HG03025 (cell line): ENCODE measurements at regions not wholly inside any gene's neighbourhood (a gene's known extent, or its start where the extent isn't known, plus 50 kb on each side); places are given as distances from the start of the nearest gene placed in this dataset.
"Not testable (repeated sequence)": the region's sequence is repeated elsewhere in the genome, so short reads cannot be mapped to it uniquely, and the experiment has no call there.

Experiments used
- ATAC-seq: cut with Tn5 transposase; IDR thresholded peaks from one replicate; pipeline ENCODE4 v1.9.1; 2021; ENCODE audit warnings: mild to moderate bottlenecking, moderate library complexity; ENCODE audit not compliant: unreplicated experiment, low FRiP score

DNA sequence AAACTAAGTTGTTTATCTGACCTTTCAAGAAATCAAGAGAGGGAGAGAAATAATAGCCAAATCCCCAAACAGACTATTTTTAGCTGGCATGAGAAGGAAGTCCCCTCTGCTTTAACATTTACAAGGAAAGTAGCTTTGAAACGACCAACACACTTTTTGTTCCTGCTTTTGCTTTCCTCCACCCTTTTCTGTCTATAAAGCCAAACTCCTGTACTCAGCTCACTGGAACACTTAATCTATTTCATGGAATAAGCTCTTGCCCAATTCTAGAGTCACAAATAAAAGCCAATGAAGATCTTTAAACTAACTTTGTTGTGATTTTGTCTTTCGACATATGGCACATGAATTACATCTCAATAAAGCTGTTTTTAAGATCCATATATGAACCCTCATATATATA is 86.8 kb upstream of the CCDC71L start:
- ATAC-seq = no peak

GRCh38 chr7:106749165-106749564 is 88.2 kb upstream of the CCDC71L start:
- ATAC-seq = no peak

GRCh38 chr7:106750773-106751172 is 89.8 kb upstream of the CCDC71L start:
- ATAC-seq = no peak

- no peak for ATAC-seq
These were observed 91.4 kb upstream of the CCDC71L start for GRCh38 chr7:106752367-106752766.

DNA sequence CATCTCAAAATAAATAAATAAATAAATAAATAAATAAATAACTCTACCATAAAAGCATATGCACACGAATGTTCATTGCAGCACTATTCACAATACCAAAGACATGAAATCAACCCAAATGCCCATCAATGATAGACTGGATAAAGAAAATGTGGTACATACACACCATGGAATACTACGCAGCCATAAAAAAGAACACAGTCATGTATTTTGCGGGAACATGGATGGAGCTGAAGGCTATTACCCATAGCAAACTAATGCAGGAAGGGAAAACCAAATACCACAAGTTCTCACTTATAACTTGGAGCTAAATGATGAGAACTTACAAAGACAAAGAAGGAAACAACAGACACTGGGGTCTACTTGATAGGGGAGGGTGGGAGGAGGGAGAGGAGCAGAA is 94.1 kb upstream of the CCDC71L start:
- not testable (repeated sequence) for ATAC-seq

DNA sequence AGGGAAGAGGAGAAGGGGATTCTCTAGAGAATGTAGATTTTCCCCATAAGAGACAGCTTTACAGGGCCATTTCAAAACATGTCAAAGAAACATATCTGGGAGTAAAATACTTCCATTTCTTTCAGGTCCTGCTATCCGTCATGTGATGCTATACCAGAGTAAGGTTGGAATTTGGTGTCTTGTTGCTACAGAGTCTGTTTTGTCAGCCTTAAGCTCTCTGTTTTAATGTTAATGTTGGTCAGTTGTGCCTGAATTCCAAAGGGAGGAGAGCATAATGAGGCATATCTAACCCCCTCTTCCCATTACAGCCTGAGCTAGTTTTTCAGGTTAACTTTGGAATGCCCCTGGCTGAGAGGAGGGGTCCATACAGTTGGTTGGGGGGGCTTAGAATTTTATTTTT is 94.7 kb upstream of the CCDC71L start:
- ATAC-seq = no peak

DNA sequence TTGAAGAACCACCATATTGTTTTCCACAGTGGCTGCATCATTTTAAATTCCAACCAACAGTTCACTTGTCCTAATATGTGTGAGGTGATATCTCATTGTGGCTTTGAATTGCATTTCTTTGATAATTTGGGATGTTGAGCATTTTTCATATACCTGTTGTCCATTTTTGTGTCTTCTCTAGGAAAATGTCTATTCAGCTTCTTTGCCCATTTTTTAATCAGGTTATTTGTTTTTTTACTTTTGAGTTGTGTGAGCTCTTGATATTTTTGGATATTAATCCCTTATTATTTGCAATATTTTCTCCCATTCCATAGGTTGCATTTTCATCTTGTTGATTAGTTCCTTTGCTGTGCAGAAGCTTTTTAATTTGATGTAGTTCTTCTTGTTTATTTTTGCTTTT is 95.1 kb upstream of the CCDC71L start:
- no peak for ATAC-seq

DNA sequence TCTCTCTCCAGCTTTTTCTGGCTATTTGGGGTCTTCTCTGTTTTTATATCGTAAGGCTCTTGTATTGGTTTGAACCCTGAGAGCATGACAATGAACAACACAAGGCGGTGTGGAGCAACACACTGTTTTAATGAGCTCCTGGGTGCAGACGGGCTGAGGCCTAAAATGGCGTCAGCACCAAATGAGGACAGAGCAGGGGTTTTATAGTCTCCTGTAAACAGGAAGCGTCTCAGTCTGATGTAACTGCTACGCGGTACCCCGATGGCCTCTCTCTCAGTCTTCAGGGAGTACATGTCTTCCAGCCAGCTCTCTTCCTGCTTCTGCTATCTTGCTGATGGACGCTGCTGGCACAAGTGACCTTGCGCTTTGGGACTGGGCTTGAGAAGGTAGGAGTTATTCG is 95.9 kb upstream of the CCDC71L start:
- ATAC-seq = no peak

DNA sequence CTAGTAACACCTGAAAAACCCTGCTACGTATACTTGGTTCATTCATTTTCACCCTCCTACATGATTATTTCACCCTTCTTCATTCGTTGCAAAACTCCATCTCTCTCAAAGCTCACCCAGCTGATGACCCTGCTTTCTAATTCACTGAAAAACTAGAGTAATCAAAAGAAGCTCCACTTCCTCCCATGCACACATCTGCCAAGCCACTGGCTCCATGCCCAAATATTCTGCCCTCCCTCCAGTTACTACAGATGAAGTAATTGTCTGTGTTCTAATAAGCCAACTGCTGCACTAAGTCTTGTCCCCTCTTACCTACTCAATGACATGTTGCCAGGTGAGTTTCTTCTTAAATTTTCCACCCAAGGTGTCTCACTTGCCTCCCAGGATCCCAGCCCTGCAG is 96.9 kb upstream of the CCDC71L start:
- no peak for ATAC-seq

DNA sequence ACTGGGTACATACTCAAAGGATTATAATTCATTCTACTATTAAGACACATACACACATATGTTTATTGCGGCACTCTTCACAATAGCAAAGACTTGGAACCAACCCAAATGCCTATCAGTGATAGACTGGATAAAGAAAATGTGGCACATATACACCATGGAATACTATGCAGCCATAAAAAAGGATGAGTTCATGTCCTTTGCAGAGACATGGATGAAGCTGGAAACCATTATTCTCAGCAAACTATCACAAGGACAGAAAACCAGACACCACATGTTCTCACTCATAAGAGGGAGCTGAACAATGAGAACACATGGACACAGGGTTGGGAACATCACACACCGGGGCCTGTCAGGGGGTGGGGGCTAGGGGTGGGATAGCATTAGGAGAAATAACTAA is 101.9 kb upstream of the CCDC71L start:
- ATAC-seq = not testable (repeated sequence)

DNA sequence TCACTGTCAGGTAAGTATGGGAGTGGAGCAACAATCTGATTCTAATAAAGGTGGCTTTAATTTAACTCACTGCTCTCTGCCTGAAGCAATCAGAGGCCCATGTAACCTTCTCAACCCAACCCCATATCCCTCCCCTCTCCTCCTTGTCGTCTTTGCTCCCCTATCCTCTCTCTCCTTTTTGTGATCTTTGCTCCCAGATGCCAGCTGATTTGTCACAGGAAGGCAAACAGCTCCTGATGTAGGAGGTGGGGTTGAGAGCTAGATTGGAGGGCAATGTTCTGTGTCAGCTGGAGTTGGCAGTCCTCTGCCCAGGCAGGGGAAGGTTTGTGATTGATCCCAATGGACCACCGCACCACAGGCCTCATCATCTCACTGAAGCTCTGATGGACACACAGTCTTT is 101.4 kb upstream of the PIK3CG start:
- no peak for ATAC-seq

DNA sequence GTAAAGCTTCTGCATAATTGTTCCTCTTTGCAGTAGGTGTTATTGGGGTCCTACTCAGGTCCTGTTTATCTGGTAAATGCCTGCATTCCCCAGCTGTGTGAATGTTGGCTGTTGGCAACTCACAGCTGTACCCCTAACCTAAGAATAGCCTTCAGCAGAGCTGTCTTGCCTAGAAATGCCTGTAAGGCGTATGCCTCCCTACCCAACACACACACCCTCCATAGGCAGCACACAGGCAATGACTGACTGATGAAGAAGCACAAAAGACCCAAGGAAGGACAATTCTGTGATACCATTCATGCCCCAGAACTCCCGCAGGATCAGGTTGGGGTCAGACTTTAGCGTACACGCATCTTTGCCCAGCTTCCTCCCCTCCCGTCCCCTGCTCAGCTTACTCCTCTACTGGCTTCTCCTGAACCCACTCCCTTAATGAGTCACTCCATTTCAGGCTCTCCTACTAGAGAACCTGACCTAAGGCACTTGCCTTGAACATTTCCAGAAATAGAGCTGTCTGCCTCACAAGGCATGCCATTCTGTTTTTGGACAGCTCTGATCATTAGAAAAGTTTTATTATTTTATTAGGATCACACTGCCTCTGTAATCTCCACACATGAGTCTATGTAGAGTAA is 99.2 kb upstream of the PIK3CG start:
- ATAC-seq = no peak

- ATAC-seq = no peak
These were observed 98.5 kb upstream of the PIK3CG start for GRCh38 chr7:106766551-106766950.

GRCh38 chr7:106767078-106767477 is 98.0 kb upstream of the PIK3CG start:
- ATAC-seq = no peak

- ATAC-seq = peak; percentile 76
These were observed 97.4 kb upstream of the PIK3CG start for GRCh38 chr7:106767498-106768323.

- peak; percentile 42 for ATAC-seq
These were observed 96.7 kb upstream of the PIK3CG start for GRCh38 chr7:106768324-106768751.

GRCh38 chr7:106770191-106770590 is 94.9 kb upstream of the PIK3CG start:
- no peak for ATAC-seq

- ATAC-seq = no peak
These were observed 92.4 kb upstream of the PIK3CG start for GRCh38 chr7:106772655-106773108.

GRCh38 chr7:106773228-106773627 is 91.9 kb upstream of the PIK3CG start:
- no peak for ATAC-seq

DNA sequence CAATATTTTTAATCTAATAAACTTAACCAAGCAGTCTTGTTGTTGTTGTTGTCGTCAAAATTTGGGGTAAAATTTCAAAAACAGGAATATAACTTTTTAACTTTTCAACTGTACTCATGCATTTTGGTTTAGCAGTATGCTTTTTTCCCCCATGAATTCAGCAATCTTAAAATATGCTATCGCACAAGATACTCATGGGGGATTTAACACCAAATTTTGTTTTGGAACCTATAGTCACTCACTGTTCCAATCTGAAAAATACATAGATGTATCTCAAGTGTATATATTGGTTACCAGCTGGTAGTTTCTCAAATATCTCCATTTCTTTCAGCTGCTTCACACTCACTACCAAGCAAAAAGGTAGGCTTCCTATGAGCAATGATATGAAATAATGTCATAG is 91.4 kb upstream of the PIK3CG start:
- no peak for ATAC-seq

DNA sequence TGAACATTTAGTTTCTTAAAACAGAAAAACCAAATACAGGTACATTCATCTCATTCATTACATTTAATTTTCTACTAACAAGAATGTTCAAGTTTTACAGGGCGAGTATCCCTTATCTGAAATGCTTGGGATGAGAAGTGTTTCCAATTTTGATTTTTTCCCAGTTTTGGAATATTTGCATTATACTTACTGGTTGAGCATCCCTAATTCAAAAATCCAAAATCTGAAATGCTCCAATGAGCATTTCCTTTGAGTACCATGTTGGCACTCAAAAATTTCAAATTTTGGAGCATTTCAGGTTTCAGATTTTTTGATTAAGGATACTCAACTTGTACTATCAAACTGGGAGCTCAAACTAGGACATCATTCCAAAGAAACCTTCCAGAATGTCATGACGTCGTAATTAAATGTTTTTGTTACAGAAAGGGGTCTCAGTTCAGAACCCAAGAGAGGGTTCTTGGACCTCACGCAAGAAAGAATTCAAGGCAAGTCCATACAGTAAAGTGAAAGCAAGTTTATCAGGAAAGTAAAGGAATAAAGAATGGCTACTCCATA is 90.8 kb upstream of the PIK3CG start:
- no peak for ATAC-seq
